Transverse colon (tissue), 4 donors: ENCODE measurements at regions not wholly inside any gene's neighbourhood (a gene's known extent, or its start where the extent isn't known, plus 50 kb on each side); places are given as distances from the start of the nearest gene placed in this dataset.

Experiments
- EP300 ChIP-seq: sonication (generic); formaldehyde crosslinking; IDR thresholded peaks from one replicate; pipeline ENCODE4 v1.6.1; 2017; ENCODE audit warnings: antibody characterized with exemption, low read depth
- POLR2A ChIP-seq: fragments of 450-650 bp; IDR thresholded peaks from one replicate; pipeline ENCODE4 v1.6.1; 2016; ENCODE audit warnings: antibody characterized with exemption, mild to moderate bottlenecking, moderate library complexity
- POLR2AphosphoS5 ChIP-seq, 3 donors: sonication (generic); formaldehyde crosslinking; IDR thresholded peaks; one replicate each; pipeline ENCODE4 v1.6.1; 2016; ENCODE audit warnings: antibody characterized with exemption in 3 of 3
- TF ChIP-seq, protein P1 (sequence below), 5 experiments: fragments of 200-600 bp in 3 of 5; fragments of 450-650 bp in 2 of 5; sonication (generic) in 3 of 5; IDR thresholded peaks; 1 replicate in 2 of 5; 2 replicates in 3 of 5; pipeline ENCODE4 v1.5.1; 2016 to 2017; ENCODE audit warnings: antibody characterized with exemption in 5 of 5, inconsistent platforms in 3 of 5, mild to moderate bottlenecking in 2 of 5, moderate library complexity in 1 of 5

DNA sequence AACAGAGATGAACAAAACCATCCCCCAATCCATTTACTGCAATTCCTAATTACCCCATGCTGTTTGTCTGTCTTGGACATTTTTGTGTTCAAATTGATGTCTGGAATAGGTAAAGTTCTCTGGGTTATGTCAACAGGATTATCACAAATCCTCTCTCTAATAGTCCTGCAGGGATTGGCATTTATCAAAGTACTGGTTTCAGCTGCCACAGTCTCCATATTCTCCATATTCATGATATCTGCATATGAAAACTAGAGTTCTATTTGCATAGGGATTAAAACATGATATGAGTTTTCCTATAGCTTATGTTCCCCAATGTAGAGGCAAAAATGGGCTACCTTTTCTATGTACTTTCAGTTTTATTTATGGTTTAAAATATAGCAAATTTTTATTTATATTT, 355.8 kb downstream of the ADRA2A start:
- TF ChIP-seq EP300 (no peak), POLR2AphosphoS5 (IDR thresholded peaks at IDR 0.05) (no peak), POLR2A (no peak)
- TF ChIP-seq, protein P1, sequence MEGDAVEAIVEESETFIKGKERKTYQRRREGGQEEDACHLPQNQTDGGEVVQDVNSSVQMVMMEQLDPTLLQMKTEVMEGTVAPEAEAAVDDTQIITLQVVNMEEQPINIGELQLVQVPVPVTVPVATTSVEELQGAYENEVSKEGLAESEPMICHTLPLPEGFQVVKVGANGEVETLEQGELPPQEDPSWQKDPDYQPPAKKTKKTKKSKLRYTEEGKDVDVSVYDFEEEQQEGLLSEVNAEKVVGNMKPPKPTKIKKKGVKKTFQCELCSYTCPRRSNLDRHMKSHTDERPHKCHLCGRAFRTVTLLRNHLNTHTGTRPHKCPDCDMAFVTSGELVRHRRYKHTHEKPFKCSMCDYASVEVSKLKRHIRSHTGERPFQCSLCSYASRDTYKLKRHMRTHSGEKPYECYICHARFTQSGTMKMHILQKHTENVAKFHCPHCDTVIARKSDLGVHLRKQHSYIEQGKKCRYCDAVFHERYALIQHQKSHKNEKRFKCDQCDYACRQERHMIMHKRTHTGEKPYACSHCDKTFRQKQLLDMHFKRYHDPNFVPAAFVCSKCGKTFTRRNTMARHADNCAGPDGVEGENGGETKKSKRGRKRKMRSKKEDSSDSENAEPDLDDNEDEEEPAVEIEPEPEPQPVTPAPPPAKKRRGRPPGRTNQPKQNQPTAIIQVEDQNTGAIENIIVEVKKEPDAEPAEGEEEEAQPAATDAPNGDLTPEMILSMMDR (IDR thresholded peaks at IDR 0.05) = no peak
